Activated CD8-positive, alpha-beta memory T cell treated with anti-CD3 and anti-CD28 coated beads, Interleukin-2, amount 50 U/mL, for 1 hour (primary cell): ENCODE measurements at regions not wholly inside any gene's neighbourhood (a gene's known extent, or its start where the extent isn't known, plus 50 kb on each side); places are given as distances from the start of the nearest gene placed in this dataset.
"Not testable (repeated sequence)": the region's sequence is repeated elsewhere in the genome, so short reads cannot be mapped to it uniquely, and the experiment has no call there.

ENCODE experiments used
- DNase-seq: peaks from one replicate; pipeline ENCODE4 v3.0.0-alpha.2; 2020; ENCODE audit errors: extremely low read depth

- DNase-seq: no peak
Observed at GRCh38 chr21:18114810-18115209, 129.8 kb upstream of the CHODL start.

DNA sequence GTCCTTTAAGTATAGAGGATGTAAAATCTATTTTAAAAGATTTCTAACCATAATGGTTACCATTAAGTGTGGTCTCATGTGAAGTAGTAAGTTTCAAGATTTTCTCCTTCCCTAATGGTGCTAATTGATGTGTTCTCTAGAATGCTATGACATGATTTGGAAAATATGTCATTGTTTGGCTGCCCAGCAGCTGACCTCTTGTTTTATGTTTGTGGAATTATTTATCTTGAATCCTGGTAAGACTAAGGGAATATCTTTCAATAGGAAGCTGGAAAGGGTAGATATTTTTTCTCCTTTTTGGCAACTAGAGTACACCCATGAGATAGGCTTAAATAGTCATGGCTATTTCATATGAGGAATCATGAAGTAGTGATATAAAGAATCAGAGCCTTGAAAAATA lies 139.8 kb upstream of the CHODL start:
- DNase-seq: no peak

- DNase-seq: not testable (repeated sequence)
Observed at GRCh38 chr21:18096413-18096812, 148.2 kb upstream of the CHODL start.

GRCh38 chr21:18089786-18090185 lies 154.8 kb upstream of the CHODL start:
- no peak for DNase-seq

- DNase-seq: no peak
Observed at GRCh38 chr21:18070392-18070791, 174.2 kb upstream of the CHODL start.

DNA sequence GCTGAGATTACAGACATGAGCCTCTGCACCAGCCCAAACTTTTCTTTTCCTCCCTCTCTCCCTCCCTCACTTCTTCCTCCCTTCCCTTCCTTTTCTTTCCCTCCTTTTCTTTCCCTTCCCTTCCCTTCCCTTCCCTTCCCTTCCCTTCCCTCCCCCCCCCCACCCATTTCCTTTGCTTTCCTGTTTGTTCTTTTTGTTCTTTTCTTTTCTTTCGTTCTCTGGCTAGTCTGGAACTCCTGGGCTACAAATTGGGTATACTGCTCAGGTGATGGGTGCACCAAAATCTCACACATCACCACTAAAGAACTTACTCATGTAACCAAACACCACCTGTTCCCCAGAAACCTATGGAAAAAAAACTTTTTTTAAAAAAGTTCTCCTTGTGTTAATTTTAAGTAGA lies 174.8 kb upstream of the CHODL start:
- DNase-seq: no peak

- no peak for DNase-seq
Observed at GRCh38 chr21:18060402-18060801, 184.2 kb upstream of the CHODL start.

- no peak for DNase-seq
Observed at GRCh38 chr21:18058731-18059398, 185.8 kb upstream of the CHODL start.

DNA sequence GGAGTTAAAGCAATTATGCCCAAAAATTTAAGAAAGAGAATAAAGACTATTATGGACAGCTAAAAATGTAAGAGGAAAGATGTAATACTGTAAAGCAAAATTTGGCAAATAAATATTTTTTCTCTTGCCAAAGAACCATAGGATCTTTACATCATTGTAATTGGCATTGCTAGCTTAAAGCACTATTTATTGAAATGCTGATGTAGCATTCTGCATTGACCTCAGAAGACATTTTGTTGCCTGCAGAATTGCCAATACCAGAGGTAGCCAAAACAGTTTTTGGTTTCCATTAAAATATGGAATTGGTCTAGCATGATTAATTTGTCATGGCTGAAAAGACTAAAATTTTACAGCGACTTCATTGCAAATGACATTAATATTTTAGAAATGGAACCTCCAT lies 191.5 kb upstream of the CHODL start:
- DNase-seq: no peak

GRCh38 chr21:18049461-18049860 lies 195.2 kb upstream of the CHODL start:
- no peak for DNase-seq

GRCh38 chr21:18041012-18041411 lies 203.6 kb upstream of the CHODL start:
- no peak for DNase-seq

DNA sequence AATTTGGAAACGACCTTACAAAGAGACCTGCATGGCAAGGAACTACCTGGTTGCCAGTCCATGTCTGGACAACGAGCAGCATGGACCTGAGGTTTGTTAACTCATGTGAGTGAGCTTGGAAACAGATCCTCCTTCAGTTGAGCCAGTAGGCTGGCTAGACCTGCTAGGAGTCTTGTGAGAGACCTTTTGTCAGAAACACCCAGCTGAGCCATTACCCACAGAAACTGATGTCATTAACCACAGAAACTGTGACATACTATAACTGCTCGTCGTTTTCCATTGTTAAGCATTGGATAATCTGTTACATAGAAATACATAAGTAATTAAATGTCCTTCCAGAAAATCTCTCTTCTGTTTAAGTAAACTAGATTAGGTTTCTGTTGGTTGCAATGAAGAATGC lies 211.1 kb upstream of the C21orf91 start:
- DNase-seq: no peak

DNA sequence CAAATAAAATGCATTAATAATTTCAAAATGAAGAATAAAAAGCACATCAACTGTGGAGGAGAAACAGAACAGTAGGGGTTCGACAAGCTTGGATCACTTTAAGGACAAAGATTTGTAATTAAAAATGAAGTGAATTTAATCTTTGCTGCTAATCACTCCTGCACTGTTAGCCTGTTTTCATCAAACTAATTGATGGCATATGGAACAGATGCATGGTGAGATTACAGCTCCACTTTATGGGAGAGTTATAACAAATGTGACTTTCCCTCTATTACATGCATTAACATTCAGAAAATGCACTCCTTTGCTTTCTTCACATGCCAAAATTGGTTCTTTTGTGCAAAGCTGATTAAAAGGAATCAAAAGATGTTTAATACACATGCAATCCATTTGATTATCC lies 207.2 kb upstream of the C21orf91 start:
- DNase-seq: no peak

DNA sequence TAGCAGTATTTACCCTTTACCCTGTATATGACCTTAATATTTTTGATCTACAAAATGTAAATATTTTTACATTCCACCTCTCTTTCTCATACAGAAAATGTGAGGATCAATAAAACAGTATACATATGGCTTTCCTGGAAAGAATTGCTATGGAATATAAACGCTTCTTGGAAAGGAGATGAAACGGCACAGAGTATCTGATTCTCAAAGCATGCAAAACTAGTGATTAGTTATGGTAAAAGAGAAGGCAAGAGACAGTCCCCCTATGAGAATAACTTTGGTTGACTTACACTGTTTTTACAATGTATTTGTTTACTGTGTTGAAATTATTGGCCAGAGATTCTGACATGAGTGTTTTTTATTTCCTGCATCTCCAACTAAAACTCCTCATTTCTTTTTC lies 204.6 kb upstream of the C21orf91 start:
- no peak for DNase-seq

GRCh38 chr21:18023157-18023556 lies 204.0 kb upstream of the C21orf91 start:
- DNase-seq: no peak

- DNase-seq: no peak
Observed at GRCh38 chr21:18007121-18007520, 188.0 kb upstream of the C21orf91 start.

DNA sequence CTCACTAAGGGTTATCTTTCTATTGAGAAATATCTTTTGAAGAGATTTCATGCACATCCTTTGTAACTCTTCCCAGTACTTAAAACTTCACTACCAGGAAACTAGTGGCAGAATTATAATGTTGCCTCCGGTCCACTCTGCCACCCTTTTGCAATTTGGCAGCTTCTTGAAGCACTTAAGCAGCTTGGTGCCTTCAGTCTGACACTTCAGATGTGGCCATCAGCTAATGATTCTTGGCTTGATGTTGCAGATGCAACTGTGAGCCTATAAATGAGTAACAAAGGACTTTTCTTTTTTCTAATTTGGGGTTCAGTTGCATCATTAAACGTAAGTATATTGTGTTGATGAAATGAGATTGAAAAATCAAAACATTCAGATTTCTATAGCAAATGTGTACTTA lies 187.5 kb upstream of the C21orf91 start:
- no peak for DNase-seq

- DNase-seq: no peak
Observed at GRCh38 chr21:18002393-18002792, 183.2 kb upstream of the C21orf91 start.

GRCh38 chr21:18000981-18001686 lies 182.0 kb upstream of the C21orf91 start:
- DNase-seq: no peak

DNA sequence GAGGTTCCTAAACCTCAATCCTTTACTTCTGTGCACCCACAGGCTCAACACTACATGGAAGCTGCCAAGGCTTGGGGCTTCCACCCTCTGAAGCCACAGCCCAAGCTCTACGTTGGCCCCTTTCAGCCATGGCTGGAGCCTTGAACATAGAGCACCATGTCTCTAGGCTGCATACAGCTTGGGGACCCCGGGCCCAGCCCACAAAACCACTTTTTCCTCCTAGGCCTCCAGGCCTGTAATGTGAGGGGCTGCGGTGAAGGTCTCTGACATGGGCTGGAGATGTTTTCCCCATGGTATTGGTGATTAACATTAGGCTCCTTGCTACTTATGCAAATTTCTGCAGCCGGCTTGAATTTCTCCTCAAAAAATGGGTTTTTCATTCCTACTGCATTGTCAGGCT lies 179.4 kb upstream of the C21orf91 start:
- not testable (repeated sequence) for DNase-seq

DNA sequence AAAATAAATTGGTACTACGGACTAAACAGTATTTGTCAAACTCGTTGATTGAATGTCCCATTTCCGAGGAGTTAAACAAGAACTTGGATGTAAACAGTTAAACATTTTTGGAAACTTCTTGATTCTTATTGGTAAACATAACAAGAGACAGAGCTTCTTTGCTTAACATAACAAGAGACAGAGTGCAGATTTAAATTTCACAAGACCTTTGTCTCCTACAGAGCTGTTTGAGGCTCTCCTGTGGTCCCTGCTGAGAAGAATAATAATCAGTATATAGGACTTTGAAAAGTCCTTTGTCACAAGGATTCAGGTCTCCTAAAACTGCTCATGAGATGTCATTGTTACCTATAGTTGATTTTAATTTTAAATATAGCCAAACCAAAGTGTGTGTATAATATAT lies 170.6 kb upstream of the C21orf91 start:
- no peak for DNase-seq

- no peak for DNase-seq
Observed at GRCh38 chr21:17988102-17988437, 168.9 kb upstream of the C21orf91 start.

- no peak for DNase-seq
Observed at GRCh38 chr21:17987382-17988101, 168.4 kb upstream of the C21orf91 start.
